GM21723 (cell line): ENCODE measurements at regions not wholly inside any gene's neighbourhood (a gene's known extent, or its start where the extent isn't known, plus 50 kb on each side); places are given as distances from the start of the nearest gene placed in this dataset.

Experiments
- ATAC-seq: cut with Tn5 transposase; IDR thresholded peaks from one replicate; pipeline ENCODE4 v1.9.1; 2021; ENCODE audit warnings: mild to moderate bottlenecking, moderate library complexity; ENCODE audit not compliant: unreplicated experiment

GRCh38 chr1:229817936-229818335 lies 191.9 kb downstream of the URB2 start:
- ATAC-seq, result no peak

GRCh38 chr1:229819091-229819490 lies 193.0 kb downstream of the URB2 start:
- ATAC-seq, result no peak

- no peak for ATAC-seq
Measured at GRCh38 chr1:229822026-229822425, 196.0 kb downstream of the URB2 start.

GRCh38 chr1:229825042-229825441 lies 199.0 kb downstream of the URB2 start:
- ATAC-seq, result no peak

GRCh38 chr1:229828461-229828860 lies 202.4 kb downstream of the URB2 start:
- ATAC-seq, result no peak

DNA sequence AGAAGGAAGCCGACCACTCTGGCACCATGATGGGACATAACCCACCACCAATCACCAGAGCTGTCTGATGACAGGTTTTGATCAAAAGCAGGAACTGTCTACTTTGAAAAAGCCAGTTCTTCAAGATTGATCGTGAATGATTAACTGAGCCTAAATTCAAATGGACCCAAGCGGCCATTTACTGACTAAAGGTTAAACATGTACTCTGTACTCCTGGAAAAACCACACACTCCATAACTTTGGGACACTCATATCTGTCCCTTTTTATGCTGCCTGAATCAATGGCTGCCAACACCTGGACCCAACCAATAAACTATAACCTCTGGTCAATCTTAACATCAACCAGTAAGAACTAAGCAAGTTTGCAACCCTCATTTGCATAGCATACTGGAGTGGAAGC lies 206.6 kb downstream of the URB2 start:
- no peak for ATAC-seq

DNA sequence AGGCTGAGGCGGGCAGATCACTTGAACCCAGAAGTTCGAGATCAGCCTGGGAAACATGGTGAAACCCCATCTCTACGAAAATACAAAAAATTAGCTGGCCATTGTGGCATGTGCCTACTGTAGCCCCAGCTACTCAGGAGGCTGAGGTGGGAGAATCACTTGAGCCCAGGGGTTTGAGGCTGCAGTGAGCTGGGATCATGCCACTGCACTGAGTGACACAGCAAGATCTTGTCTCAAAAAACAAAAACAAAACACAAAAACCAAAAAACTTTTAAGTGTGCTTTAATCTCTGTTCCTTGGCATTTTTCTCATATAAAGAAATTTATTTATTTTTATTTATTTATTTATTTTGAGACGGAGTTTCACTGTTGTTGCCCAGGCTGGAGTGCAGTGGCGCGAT lies 208.2 kb downstream of the URB2 start:
- no peak for ATAC-seq

- no peak for ATAC-seq
Measured at GRCh38 chr1:229835226-229835625, 209.2 kb downstream of the URB2 start.

- ATAC-seq, result no peak
Measured at GRCh38 chr1:229836324-229836723, 210.3 kb downstream of the URB2 start.

DNA sequence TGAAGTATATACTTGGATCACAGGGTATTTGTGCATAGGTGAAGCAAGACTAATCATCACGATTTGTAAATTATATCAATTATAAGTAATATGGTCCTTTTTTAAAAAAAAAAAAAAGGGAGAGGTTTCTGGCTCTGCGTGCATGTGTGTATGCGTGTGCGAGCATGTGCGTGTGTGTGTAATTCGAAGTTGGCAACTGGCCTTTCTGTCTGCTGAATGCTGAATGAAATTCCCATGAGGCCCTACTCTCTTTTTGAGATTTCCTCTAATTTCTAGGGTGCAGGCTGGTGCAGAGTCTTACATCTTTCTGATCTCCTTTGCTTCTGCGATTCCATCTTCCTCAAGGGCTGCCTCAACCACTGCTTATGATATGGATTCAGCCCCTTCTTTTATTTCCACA lies 212.2 kb downstream of the URB2 start:
- ATAC-seq, result no peak

DNA sequence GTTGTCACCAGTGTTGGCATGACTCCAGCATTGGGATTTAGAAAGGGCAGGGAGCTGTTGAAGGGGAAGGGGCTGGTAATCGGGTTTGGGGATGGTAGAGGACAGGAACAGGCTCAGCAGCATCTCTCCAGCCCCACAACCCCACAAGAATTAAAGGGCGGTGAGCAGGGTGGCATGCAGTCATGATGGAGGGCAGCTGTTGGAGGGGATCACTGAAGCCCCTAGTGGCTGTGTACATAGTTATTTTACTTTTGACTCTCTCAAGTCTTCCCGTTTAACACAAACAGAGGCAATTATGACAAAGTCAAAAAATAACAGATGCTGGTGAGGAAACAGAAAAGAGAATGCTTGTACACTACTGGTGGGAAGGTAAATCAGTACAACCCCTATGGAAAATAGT lies 213.8 kb downstream of the URB2 start:
- no peak for ATAC-seq

- peak; percentile 70 for ATAC-seq
Measured at GRCh38 chr1:229841230-229841629, 215.2 kb downstream of the URB2 start.

- ATAC-seq, result no peak
Measured at GRCh38 chr1:229842302-229843255, 216.5 kb downstream of the URB2 start.

GRCh38 chr1:229843627-229844238 lies 217.7 kb downstream of the URB2 start:
- no peak for ATAC-seq

GRCh38 chr1:229844675-229845074 lies 218.6 kb downstream of the URB2 start:
- ATAC-seq, result no peak

- no peak for ATAC-seq
Measured at GRCh38 chr1:229845410-229846138, 219.5 kb downstream of the URB2 start.

GRCh38 chr1:229846351-229846750 lies 220.3 kb downstream of the URB2 start:
- ATAC-seq, result no peak

GRCh38 chr1:229848752-229849677 lies 218.0 kb upstream of the GALNT2 start:
- ATAC-seq, result no peak

GRCh38 chr1:229851511-229851910 lies 215.5 kb upstream of the GALNT2 start:
- ATAC-seq, result no peak

DNA sequence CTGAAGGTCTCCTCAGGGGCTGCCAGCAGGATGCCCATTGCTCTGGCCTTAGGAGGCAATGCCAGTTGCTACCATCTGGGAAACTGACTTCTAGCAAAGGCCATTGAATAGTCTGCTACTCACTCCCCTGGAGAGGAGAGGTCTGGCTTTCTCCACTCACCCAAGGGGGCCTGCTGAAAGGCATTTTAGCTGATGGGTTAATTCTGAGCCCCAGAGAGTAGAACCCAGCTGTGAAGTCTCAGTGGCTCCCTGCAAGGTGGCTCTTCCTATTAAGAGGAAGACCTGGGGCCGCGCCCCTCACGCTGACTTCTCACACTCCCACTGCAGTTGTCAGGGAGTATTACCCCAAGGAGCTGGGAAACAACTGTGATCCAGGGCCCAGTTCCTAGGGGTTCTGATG lies 213.3 kb upstream of the GALNT2 start:
- ATAC-seq, result no peak

DNA sequence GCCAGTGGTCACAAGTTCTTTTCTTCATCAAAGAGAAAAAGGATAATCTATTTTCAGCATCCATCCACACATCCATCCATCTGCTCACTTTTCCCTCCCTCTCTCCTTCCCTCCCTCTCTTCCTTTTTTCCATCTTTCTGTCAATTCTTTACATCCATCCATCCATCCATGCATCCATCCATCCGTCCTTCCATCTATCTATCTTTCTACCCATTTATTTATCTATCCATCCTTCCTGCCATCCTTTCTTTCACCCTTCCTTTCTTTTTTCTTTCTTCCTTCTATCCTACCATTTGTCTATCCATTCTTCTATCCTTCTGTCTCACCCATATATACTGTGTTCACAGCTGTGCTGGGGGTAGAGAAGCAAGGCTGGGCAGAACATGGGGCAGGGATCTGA lies 212.4 kb upstream of the GALNT2 start:
- no peak for ATAC-seq
